ENCODE measurements at regions not wholly inside any gene's neighbourhood (a gene's known extent, or its start where the extent isn't known, plus 50 kb on each side); places are given as distances from the start of the nearest gene placed in this dataset.

DNA sequence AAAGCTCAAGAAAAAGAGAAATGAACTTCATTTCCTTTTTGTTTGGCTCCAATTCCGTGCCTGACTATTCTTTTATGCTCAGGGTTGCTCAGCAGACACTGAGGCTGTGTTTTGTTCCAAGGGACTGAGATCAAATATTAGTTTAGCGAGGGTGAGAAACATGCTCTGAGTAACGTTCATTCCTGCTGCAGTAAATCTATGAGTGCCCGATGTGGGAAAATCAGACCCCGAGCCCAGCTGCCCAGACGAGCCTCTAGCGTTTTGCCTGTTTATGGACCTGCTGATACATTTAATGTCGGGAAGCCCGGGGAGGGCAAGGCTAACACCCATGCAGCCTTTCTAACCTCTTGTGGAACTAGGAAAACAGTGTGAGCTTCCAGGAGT is 119.2 kb downstream of the VAPA start:
- DNase-seq (ENCODE audit: low read depth) = no peak

DNA sequence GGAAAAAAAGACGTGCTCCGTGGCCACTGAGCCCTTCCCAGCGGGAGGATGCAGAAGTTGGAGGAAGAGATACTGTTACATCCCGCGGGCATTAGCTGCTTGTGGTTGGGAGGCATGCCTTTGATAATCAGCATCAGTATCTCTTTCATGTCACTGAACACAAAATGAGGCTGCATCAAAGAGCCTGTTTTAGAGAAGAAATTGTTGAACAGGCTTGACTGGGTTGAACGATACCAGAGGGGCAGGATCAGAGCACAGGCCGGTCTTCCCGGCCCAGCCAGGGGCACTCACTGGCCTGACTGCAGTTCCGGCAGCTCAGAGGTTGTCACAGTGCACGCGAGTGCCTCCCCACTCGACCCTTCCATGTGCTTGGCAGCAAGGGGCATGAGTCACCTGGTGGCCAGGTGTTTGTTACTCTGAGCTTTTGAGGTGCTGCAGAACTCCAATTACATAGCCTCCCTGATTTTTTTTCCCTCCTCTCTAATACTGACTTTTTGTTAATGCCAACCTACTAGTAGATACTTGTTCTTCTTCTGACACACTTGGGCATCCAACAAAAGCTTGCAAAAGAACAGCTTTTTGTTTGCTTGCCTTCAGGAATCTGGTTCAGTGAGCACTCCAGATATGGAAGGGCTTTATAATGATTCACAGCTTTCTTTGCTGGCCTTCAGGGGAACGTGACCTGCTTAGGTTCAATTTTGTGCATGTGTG is 121.6 kb downstream of the VAPA start:
- no peak for DNase-seq (ENCODE audit: low read depth)

- no peak for DNase-seq (ENCODE audit: low read depth)
These were observed 122.7 kb downstream of the VAPA start for GRCh38 chr18:10036479-10036878.

DNA sequence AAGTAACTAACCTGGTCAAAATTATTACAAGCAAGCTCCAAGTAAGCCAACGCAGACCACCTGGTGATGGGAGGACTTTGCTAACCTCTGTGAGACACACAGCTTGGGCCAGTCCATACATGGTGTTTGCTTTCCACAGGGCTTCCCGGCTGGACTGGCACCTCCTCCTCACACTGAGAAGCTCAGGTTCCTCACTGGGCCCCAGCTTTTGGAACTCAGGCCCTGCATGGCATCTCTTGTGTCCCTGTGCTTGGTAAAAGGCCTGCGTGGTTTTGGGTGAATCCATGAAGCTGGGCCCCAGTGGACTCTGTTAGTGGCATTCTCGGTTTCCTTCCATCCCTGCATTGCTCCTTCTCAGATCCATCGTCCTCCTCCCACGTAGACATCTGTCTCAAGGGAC is 123.4 kb downstream of the VAPA start:
- DNase-seq (ENCODE audit: low read depth) = no peak

GRCh38 chr18:10038268-10038667 is 124.5 kb downstream of the VAPA start:
- no peak for DNase-seq (ENCODE audit: low read depth)

- no peak for DNase-seq (ENCODE audit: low read depth)
These were observed 126.6 kb downstream of the VAPA start for GRCh38 chr18:10040287-10041011.

DNA sequence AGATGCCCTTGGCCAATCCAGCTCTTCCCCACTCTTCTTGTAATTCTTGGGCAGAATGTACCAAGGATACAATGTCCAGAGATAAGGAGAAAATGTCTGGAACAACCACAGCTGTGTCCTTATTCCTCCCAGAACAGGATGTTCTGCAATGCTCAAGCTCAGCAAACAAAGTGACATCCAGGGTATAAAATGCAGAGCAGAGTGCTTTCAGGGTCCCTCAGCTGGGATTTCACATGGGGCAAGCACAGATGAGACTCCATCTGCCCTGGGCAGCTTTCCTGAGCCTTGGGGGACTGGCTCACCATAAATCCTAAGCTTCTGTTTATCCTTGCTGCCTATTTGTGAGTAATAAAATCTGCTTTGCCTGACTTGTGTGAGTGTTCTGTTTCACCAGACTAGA is 127.4 kb downstream of the VAPA start:
- DNase-seq (ENCODE audit: low read depth) = no peak

DNA sequence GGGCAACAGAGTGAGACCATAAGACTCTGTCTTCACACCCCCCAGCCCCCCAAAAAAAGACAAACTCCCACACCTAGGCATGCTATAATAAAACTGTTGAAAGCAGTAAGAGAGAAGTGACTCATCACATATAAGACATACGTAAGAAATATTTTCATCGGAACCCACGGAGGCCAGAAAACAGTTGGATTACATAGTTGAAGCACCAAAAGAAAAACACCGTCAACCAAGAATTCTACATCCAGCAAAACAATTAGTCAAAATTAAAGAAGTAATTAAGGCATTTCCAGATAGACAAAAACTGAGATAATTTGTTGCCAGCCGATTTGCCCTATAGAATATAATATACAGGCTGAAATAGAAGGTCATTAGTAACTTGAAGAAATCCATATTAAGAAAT is 128.7 kb downstream of the VAPA start:
- DNase-seq (ENCODE audit: low read depth) = no peak

- DNase-seq (ENCODE audit: low read depth) = no peak
These were observed 130.2 kb downstream of the VAPA start for GRCh38 chr18:10044054-10044453.

GRCh38 chr18:10045296-10045891 is 131.6 kb downstream of the VAPA start:
- DNase-seq (ENCODE audit: low read depth) = no peak

DNA sequence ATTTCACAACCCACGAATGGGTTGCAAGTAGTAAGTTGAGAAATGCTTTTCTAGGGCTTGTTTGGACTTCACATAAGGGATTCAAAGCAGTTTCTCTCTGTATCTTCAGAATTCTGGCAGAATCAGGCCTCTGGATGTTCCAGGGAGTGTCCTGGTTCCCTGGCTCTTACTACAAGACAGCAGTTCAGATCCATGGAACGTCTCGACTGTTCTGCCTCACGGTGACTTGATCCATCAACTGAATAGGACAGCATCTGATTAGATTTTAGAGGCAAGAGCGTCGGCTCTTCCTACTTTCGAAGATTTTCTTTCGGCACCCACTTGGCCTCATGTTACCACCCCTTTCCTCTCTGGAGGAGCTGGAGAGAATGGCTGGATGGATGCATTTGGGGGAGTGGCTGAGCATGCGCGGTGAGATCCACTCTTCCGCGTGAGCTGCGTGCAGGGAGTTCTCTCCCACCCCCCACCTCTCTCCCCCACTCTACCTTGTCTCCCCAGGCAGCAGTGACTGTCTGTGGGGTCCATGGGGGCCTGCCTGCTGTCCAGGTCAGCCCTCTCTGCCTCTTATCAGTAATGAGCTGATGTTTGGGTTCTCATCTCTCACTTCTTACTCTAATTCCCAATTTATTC is 132.5 kb downstream of the VAPA start:
- no peak for DNase-seq (ENCODE audit: low read depth)

DNA sequence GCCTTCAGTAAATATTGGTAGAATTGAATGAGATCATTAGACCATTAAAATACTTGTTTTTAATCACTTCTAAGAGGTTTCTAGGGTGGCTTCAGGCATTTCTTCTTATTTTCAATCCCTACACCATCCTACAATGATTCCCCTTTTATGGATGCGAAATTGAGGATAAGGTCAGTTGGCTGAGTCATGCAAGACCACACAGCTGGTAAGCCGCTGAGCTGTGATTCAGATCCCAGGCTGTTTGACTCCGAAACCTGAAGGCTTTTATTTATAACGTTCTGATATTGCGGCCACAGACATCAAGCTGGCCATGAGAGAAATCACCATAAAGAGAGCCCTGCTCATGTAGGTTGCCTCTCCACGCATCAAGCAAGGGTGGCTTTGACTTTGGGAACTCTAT is 133.4 kb downstream of the VAPA start:
- DNase-seq (ENCODE audit: low read depth) = no peak

- no peak for DNase-seq (ENCODE audit: low read depth)
These were observed 135.9 kb downstream of the VAPA start for GRCh38 chr18:10049747-10050146.

GRCh38 chr18:10050956-10051355 is 137.1 kb downstream of the VAPA start:
- no peak for DNase-seq (ENCODE audit: low read depth)

- no peak for DNase-seq (ENCODE audit: low read depth)
These were observed 138.2 kb downstream of the VAPA start for GRCh38 chr18:10051877-10052631.

DNA sequence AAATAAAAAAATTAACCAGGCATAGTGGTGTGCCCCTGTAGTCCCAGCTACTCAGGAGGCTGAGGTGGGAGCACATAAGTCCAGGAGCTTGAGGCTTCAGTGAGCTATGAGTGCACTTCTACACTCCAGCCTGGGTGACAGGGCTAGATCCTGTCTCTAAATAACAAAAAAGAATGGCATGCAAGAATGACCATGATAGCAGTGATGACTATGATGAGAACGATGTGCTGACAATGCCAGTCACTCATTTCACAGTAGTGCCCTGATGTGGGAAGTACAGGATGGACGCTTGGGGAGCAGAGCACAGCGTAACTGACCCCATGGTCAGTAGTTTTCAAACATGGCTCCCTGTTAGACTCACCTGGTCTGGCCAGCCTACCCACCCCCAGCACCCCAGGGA is 139.1 kb downstream of the VAPA start:
- no peak for DNase-seq (ENCODE audit: low read depth)

- DNase-seq (ENCODE audit: low read depth) = no peak
These were observed 140.0 kb downstream of the VAPA start for GRCh38 chr18:10053861-10054260.

GRCh38 chr18:10054366-10054765 is 140.6 kb downstream of the VAPA start:
- no peak for DNase-seq (ENCODE audit: low read depth)

GRCh38 chr18:10055125-10055750 is 141.4 kb downstream of the VAPA start:
- DNase-seq (ENCODE audit: low read depth) = no peak

- DNase-seq (ENCODE audit: low read depth) = no peak
These were observed 142.7 kb downstream of the VAPA start for GRCh38 chr18:10056506-10056905.

GRCh38 chr18:10057401-10057893 is 143.6 kb downstream of the VAPA start:
- no peak for DNase-seq (ENCODE audit: low read depth)
